Neural cell (in vitro differentiated cells): ENCODE measurements at regions not wholly inside any gene's neighbourhood (a gene's known extent, or its start where the extent isn't known, plus 50 kb on each side); places are given as distances from the start of the nearest gene placed in this dataset.

ENCODE experiments used
- H2AFZ ChIP-seq: fragments of 200-600, 300-800 bp; sonication (generic), shearing (Covaris generic); 2 replicates; pipeline ENCODE4 v1.6.0; 2014; ENCODE audit warnings: low read depth, mild to moderate bottlenecking, antibody characterized with exemption, low read length, moderate library complexity
- H3F3A ChIP-seq: fragments of 200-600 bp; shearing (Covaris generic); 2 replicates; pipeline ENCODE4 v1.6.1; 2016; ENCODE audit warnings: mild to moderate bottlenecking, moderate library complexity, mixed read lengths, antibody characterized with exemption, low read length; ENCODE audit not compliant: insufficient read depth, poor library complexity, severe bottlenecking
- H3K27ac ChIP-seq: fragments of 200-600, 300-800 bp; sonication (generic), shearing (Covaris generic); 2 replicates; pipeline ENCODE4 v1.5.1; 2014; ENCODE audit warnings: mild to moderate bottlenecking, low read length, moderate library complexity
- H3K27me3 ChIP-seq: fragments of 300-800, 200-600 bp; sonication (generic), shearing (Covaris generic); 2 replicates; pipeline ENCODE4 v1.6.0; 2014; ENCODE audit warnings: mild to moderate bottlenecking, low read depth, low read length, moderate library complexity; ENCODE audit not compliant: insufficient read depth
- H3K36me3 ChIP-seq: fragments of 300-800, 200-600 bp; sonication (generic), shearing (Covaris generic); 2 replicates; pipeline ENCODE4 v1.5.1; 2014; ENCODE audit warnings: mild to moderate bottlenecking, antibody characterized with exemption, low read length, moderate library complexity; ENCODE audit not compliant: insufficient read depth
- H3K4me2 ChIP-seq: fragments of 300-800, 200-600 bp; sonication (generic), shearing (Covaris generic); 2 replicates; pipeline ENCODE4 v1.6.0; 2014; ENCODE audit warnings: mild to moderate bottlenecking, low read length
- H3K4me3 ChIP-seq: fragments of 300-800, 200-600 bp; sonication (generic), shearing (Covaris generic); 2 replicates; pipeline ENCODE4 v1.5.1; 2014; ENCODE audit warnings: mild to moderate bottlenecking, low read length, moderate library complexity
- H3K79me2 ChIP-seq: fragments of 200-600 bp; shearing (Covaris generic); replicated peaks from 2 replicates; pipeline ENCODE4 v1.6.0; 2014; ENCODE audit warnings: mild to moderate bottlenecking, low read length, moderate library complexity; ENCODE audit not compliant: insufficient read depth
- H3K9ac ChIP-seq: fragments of 300-800, 200-600 bp; sonication (generic), shearing (Covaris generic); 2 replicates; pipeline ENCODE4 v1.6.1; 2016; ENCODE audit warnings: mild to moderate bottlenecking, low read length, mixed read lengths
- H3K9me2 ChIP-seq: fragments of 200-600 bp; shearing (Covaris generic); 2 replicates; pipeline ENCODE4 v1.6.1; 2016; ENCODE audit warnings: mild to moderate bottlenecking, low read length, mixed read lengths; ENCODE audit not compliant: insufficient read depth
- H3K9me3 ChIP-seq: fragments of 200-600, 300-800 bp; sonication (generic), shearing (Covaris generic); 2 replicates; pipeline ENCODE4 v1.6.1; 2016; ENCODE audit warnings: mild to moderate bottlenecking, mixed run types, low read length, moderate library complexity, mixed read lengths
- H4K20me1 ChIP-seq: fragments of 200-600 bp; shearing (Covaris generic); 2 replicates; pipeline ENCODE4 v1.6.1; 2016; ENCODE audit warnings: mild to moderate bottlenecking, mixed run types; ENCODE audit not compliant: insufficient read depth
- CTCF ChIP-seq: fragments of 450-650 bp; IDR thresholded peaks from 2 replicates; pipeline ENCODE4 v1.5.1; 2014; ENCODE audit warnings: antibody characterized with exemption, mild to moderate bottlenecking, moderate library complexity; ENCODE audit not compliant: poor library complexity, severe bottlenecking
- EP300 ChIP-seq: fragments of 450-650 bp; conservative IDR thresholded peaks from 2 replicates; pipeline ENCODE4 v1.6.1; 2014; ENCODE audit warnings: antibody characterized with exemption, mild to moderate bottlenecking, moderate library complexity; ENCODE audit not compliant: poor library complexity, severe bottlenecking
- EZH2 ChIP-seq: fragments of 200-600, 300-800 bp; shearing (Covaris generic), sonication (generic); IDR thresholded peaks from 2 replicates; pipeline ENCODE4 v1.6.1; 2014; ENCODE audit warnings: antibody characterized with exemption, low read length, borderline replicate concordance, mild to moderate bottlenecking; ENCODE audit not compliant: insufficient read depth, poor library complexity, severe bottlenecking
- MXI1 ChIP-seq: fragments of 450-650 bp; conservative IDR thresholded peaks from 2 replicates; pipeline ENCODE4 v1.6.1; 2014; ENCODE audit warnings: antibody characterized with exemption, mild to moderate bottlenecking; ENCODE audit not compliant: poor library complexity, severe bottlenecking
- POLR2AphosphoS5 ChIP-seq: IDR thresholded peaks from 2 replicates; pipeline ENCODE4 v1.6.1; 2012
- RAD21 ChIP-seq: fragments of 450-650 bp; conservative IDR thresholded peaks from 2 replicates; pipeline ENCODE4 v1.6.1; 2014; ENCODE audit warnings: antibody characterized with exemption, mild to moderate bottlenecking, moderate library complexity
- REST ChIP-seq: IDR thresholded peaks from 2 replicates; pipeline ENCODE4 v1.6.1; 2012; ENCODE audit warnings: borderline replicate concordance
- SMC3 ChIP-seq: fragments of 450-650 bp; conservative IDR thresholded peaks from 2 replicates; pipeline ENCODE4 v1.6.1; 2014; ENCODE audit warnings: antibody characterized with exemption, mild to moderate bottlenecking, moderate library complexity; ENCODE audit not compliant: poor library complexity
- TAF1 ChIP-seq: IDR thresholded peaks from 2 replicates; pipeline ENCODE4 v1.6.1; 2012; ENCODE audit warnings: low read depth

- no peaks in the 10 kb centered on the region for H3K9me2 ChIP-seq
- H2AFZ ChIP-seq = no peak overlapping the region
- H3F3A ChIP-seq = no peaks in the 10 kb centered on the region
- no peaks in the 10 kb centered on the region for H3K36me3 ChIP-seq
- H3K9me3 ChIP-seq = peaks cover 6% of the 10 kb centered on the region
- TF ChIP-seq MXI1 (no peak), EP300 (no peak), RAD21 (no peak), SMC3 (no peak), EZH2 (no peak), POLR2AphosphoS5 (no peak), REST (no peak), CTCF (no peak), TAF1 (no peak)
- H3K27me3 ChIP-seq = no peaks in the 10 kb centered on the region
- H3K79me2 ChIP-seq = no peaks in the 10 kb centered on the region
- no peak overlapping the region for H3K4me3 ChIP-seq
- no peak overlapping the region for H3K4me2 ChIP-seq
- H3K27ac ChIP-seq = no peak overlapping the region
- H4K20me1 ChIP-seq = no peaks in the 10 kb centered on the region
- no peak overlapping the region for H3K9ac ChIP-seq
Observed at GRCh38 chr7:94832051-94832450, 75.3 kb upstream of the PPP1R9A start.

GRCh38 chr7:94834359-94834758 is 73.0 kb upstream of the PPP1R9A start:
- Histone ChIP-seq H3K79me2 (no peaks in the 10 kb centered on the region), H3K27me3 (no peaks in the 10 kb centered on the region), H3K9ac (no peak overlapping the region), H3K9me3 (no peaks in the 10 kb centered on the region), H4K20me1 (no peaks in the 10 kb centered on the region), H2AFZ (no peak overlapping the region), H3K4me3 (no peak overlapping the region), H3K9me2 (no peaks in the 10 kb centered on the region), H3K27ac (no peak overlapping the region), H3K36me3 (no peaks in the 10 kb centered on the region), H3F3A (no peaks in the 10 kb centered on the region), H3K4me2 (no peak overlapping the region)
- no peak for TF ChIP-seq MXI1
- no peak for TF ChIP-seq EZH2
- TF ChIP-seq RAD21 = no peak
- TF ChIP-seq POLR2AphosphoS5 = no peak
- no peak for TF ChIP-seq TAF1
- no peak for TF ChIP-seq SMC3
- TF ChIP-seq CTCF = no peak
- no peak for TF ChIP-seq REST
- TF ChIP-seq EP300 = no peak
